Mucosa of descending colon (tissue), 3 donors: ENCODE measurements at regions not wholly inside any gene's neighbourhood (a gene's known extent, or its start where the extent isn't known, plus 50 kb on each side); places are given as distances from the start of the nearest gene placed in this dataset.

Source experiments
- ATAC-seq: fragments of 200-7000 bp; cut with Tn5 transposase; one replicate; pipeline ENCODE4 v1.9.1; 2020; ENCODE audit warnings: mild to moderate bottlenecking, moderate library complexity
- DNase-seq, 3 donors: peaks; one replicate each; pipeline ENCODE4 v3.0.0-alpha.2; 2020
- H3K36me3 ChIP-seq: fragments of 200-600 bp; one replicate; pipeline ENCODE4 v1.8.0; 2021; ENCODE audit warnings: low read depth, mild to moderate bottlenecking
- H3K4me1 ChIP-seq: fragments of 200-600 bp; one replicate; pipeline ENCODE4 v1.8.0; 2021; ENCODE audit warnings: low read depth, mild to moderate bottlenecking
- H3K4me3 ChIP-seq: fragments of 200-600 bp; one replicate; pipeline ENCODE4 v1.8.0; 2021; ENCODE audit warnings: mild to moderate bottlenecking
- H3K9me3 ChIP-seq: fragments of 200-600 bp; one replicate; pipeline ENCODE4 v1.8.0; 2021; ENCODE audit warnings: mild to moderate bottlenecking
- intact Hi-C, 2 donors: fragments of 100-400 bp; cut with DNase I in 1 of 2; cut with micrococcal nuclease in 1 of 2; formaldehyde crosslinking; loops; one replicate each; pipeline versions ENCODE4 v1.11.0 to v1.11.1; 2022; cut with DNase I, micrococcal nuclease
- TF ChIP-seq, protein P1 (sequence below): fragments of 200-600 bp; IDR thresholded peaks from one replicate; pipeline ENCODE4 v1.8.0; 2022; ENCODE audit warnings: antibody characterized with exemption, mild to moderate bottlenecking
- donor health status: DM: no; HTN: no; CAD: no; lungs with moderate emphysema.
- donor health status: DM: no; HTN: no; CAD: no.
- donor health status: DM: no; HTN: yes; CAD: no.

GRCh38 chr3:153623834-153624233 is 461.8 kb downstream of the RAP2B start:
- intact Hi-C loops = no loop called here
- Histone ChIP-seq H3K9me3 (no peaks in the 10 kb centered on the region), H3K4me1 (no peaks in the 10 kb centered on the region), H3K4me3 (no peak overlapping the region), H3K36me3 (no peaks in the 10 kb centered on the region)
- TF ChIP-seq, protein P1, sequence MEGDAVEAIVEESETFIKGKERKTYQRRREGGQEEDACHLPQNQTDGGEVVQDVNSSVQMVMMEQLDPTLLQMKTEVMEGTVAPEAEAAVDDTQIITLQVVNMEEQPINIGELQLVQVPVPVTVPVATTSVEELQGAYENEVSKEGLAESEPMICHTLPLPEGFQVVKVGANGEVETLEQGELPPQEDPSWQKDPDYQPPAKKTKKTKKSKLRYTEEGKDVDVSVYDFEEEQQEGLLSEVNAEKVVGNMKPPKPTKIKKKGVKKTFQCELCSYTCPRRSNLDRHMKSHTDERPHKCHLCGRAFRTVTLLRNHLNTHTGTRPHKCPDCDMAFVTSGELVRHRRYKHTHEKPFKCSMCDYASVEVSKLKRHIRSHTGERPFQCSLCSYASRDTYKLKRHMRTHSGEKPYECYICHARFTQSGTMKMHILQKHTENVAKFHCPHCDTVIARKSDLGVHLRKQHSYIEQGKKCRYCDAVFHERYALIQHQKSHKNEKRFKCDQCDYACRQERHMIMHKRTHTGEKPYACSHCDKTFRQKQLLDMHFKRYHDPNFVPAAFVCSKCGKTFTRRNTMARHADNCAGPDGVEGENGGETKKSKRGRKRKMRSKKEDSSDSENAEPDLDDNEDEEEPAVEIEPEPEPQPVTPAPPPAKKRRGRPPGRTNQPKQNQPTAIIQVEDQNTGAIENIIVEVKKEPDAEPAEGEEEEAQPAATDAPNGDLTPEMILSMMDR = no peak
- DNase-seq (no peak), ATAC-seq (no peak)

- intact Hi-C loops = no loop called here
- H3K4me3 ChIP-seq = no peak overlapping the region
- H3K36me3 ChIP-seq = no peaks in the 10 kb centered on the region
- ATAC-seq (peak; percentile 46), DNase-seq (no peak)
- TF ChIP-seq, protein P1 = no peak
- H3K9me3 ChIP-seq = no peaks in the 10 kb centered on the region
- H3K4me1 ChIP-seq = no peaks in the 10 kb centered on the region
These were observed 462.4 kb downstream of the RAP2B start for GRCh38 chr3:153624310-153625030.

GRCh38 chr3:153625506-153625905 is 463.5 kb downstream of the RAP2B start:
- Histone ChIP-seq H3K4me1 (no peaks in the 10 kb centered on the region), H3K36me3 (no peaks in the 10 kb centered on the region), H3K9me3 (no peaks in the 10 kb centered on the region), H3K4me3 (no peak overlapping the region)
- ATAC-seq (no peak), DNase-seq (no peak)
- intact Hi-C loops = no loop called here
- TF ChIP-seq, protein P1 = no peak

GRCh38 chr3:153626158-153626557 is 464.1 kb downstream of the RAP2B start:
- intact Hi-C loops = no loop called here
- DNase-seq = no peak
- no peaks in the 10 kb centered on the region for H3K36me3 ChIP-seq

DNA sequence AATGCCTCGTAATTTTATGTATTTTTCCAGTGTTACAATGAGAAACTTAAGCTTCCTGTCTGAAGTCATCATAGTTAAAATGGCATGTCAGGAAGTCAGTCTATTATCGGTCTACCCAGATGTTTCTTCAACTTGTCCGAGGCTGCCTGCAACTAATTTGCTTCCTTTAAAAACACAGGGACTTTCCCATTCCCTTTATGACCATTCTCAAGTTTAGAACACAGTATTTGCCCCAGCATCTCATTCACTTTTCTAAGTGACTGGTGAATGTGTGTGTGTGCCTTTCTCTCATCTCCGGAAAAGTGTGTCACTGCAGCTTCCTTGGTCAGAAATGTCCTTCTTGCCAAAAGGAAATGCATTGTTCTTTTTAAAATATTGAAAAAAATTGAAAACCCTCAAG is 466.6 kb downstream of the RAP2B start:
- intact Hi-C loops = no loop called here
- TF ChIP-seq, protein P1 = no peak
- Histone ChIP-seq H3K36me3 (no peaks in the 10 kb centered on the region), H3K4me1 (no peaks in the 10 kb centered on the region), H3K4me3 (no peak overlapping the region), H3K9me3 (no peaks in the 10 kb centered on the region)
- DNase-seq (no peak), ATAC-seq (no peak)

More at GRCh38 chr3:153626158-153626557, 464.1 kb downstream of the RAP2B start:
- no peaks in the 10 kb centered on the region for H3K9me3 ChIP-seq
- no peaks in the 10 kb centered on the region for H3K4me1 ChIP-seq
- no peak for ATAC-seq
- no peak overlapping the region for H3K4me3 ChIP-seq
- TF ChIP-seq, protein P1 = no peak
